HEK293 (cell line): ENCODE measurements at regions not wholly inside any gene's neighbourhood (a gene's known extent, or its start where the extent isn't known, plus 50 kb on each side); places are given as distances from the start of the nearest gene placed in this dataset.

Source experiments
- CTCF ChIA-PET: fragments of 350-600 bp; formaldehyde crosslinking; extraction: SDS; loops from one replicate; lab custom pipeline; 2021; ENCODE audit warnings: antibody characterized with exemption; lab: Yijun Ruan, JAX
- POLR2A ChIA-PET: fragments of 300-600 bp; formaldehyde crosslinking; extraction: SDS; loops from one replicate; lab custom pipeline; 2020; ENCODE audit warnings: antibody characterized with exemption, inconsistent platforms; lab: Yijun Ruan, JAX
- H3K27ac ChIP-seq: fragments of 200-500 bp; sonication (Bioruptor generic); 2 replicates; pipeline ENCODE4 v1.5.1; 2014; ENCODE audit warnings: low read depth, low read length, control low read depth, inconsistent platforms; ENCODE audit errors: extremely low read depth
- H3K36me3 ChIP-seq, 2 experiments: fragments of 200-500 bp in 1 of 2; sonication (Bioruptor generic) in 1 of 2; 1 replicate in 1 of 2; 2 replicates in 1 of 2; pipeline ENCODE4 v1.5.1; 2014 to 2017; ENCODE audit warnings: inconsistent platforms in 2 of 2, low read length in 2 of 2; ENCODE audit not compliant: control insufficient read depth in 2 of 2, insufficient read depth in 1 of 2
- H3K4me1 ChIP-seq: fragments of 200-500 bp; sonication (Bioruptor generic); 2 replicates; pipeline ENCODE4 v1.5.1; 2014; ENCODE audit warnings: mild to moderate bottlenecking, low read length, inconsistent platforms; ENCODE audit not compliant: control insufficient read depth, insufficient read depth
- H3K4me3 ChIP-seq: 2 replicates; pipeline ENCODE4 v1.5.1; 2011; ENCODE audit warnings: low read depth, mild to moderate bottlenecking, control low read depth, low read length, moderate library complexity
- H3K9me3 ChIP-seq: fragments of 200-500 bp; sonication (Bioruptor generic); 2 replicates; pipeline ENCODE4 v1.5.1; 2014; ENCODE audit warnings: low read depth, low read length, inconsistent platforms; ENCODE audit not compliant: control insufficient read depth, insufficient read depth
- BCL11B ChIP-seq: fragments of 450-650 bp; formaldehyde crosslinking; IDR thresholded peaks from 2 replicates; pipeline ENCODE4 v1.5.1; 2016; ENCODE audit warnings: low read depth, missing biosample characterization, missing genetic modification characterization
- ELK4 ChIP-seq: IDR thresholded peaks from 2 replicates; pipeline ENCODE4 v1.6.1; 2011; ENCODE audit warnings: mild to moderate bottlenecking, low read depth, low read length, borderline replicate concordance
- HIC1 ChIP-seq: fragments of 450-650 bp; formaldehyde crosslinking; IDR thresholded peaks from 2 replicates; pipeline ENCODE4 v1.5.1; 2016; ENCODE audit warnings: missing biosample characterization, missing genetic modification characterization
- OSR2 ChIP-seq: fragments of 450-650 bp; formaldehyde crosslinking; IDR thresholded peaks from 2 replicates; pipeline ENCODE4 v1.5.1; 2016; ENCODE audit warnings: missing biosample characterization, missing genetic modification characterization
- RBAK ChIP-seq: fragments of 450-650 bp; formaldehyde crosslinking; IDR thresholded peaks from 2 replicates; pipeline ENCODE4 v1.5.1; 2016; ENCODE audit warnings: missing biosample characterization, missing genetic modification characterization
- SCRT1 ChIP-seq: fragments of 450-650 bp; formaldehyde crosslinking; IDR thresholded peaks from 2 replicates; pipeline ENCODE4 v1.5.1; 2016; ENCODE audit warnings: missing biosample characterization, missing genetic modification characterization, borderline replicate concordance
- ZNF341 ChIP-seq: fragments of 450-650 bp; formaldehyde crosslinking; IDR thresholded peaks from 2 replicates; pipeline ENCODE4; 2016; ENCODE audit warnings: low read depth, missing biosample characterization, missing genetic modification characterization
- ZNF350 ChIP-seq: fragments of 450-650 bp; formaldehyde crosslinking; IDR thresholded peaks from 2 replicates; pipeline ENCODE4 v1.5.0; 2017; ENCODE audit warnings: missing biosample characterization, mild to moderate bottlenecking, missing genetic modification characterization
- ZNF473 ChIP-seq: fragments of 450-650 bp; formaldehyde crosslinking; IDR thresholded peaks from 2 replicates; pipeline ENCODE4 v1.5.1; 2017; ENCODE audit warnings: missing biosample characterization, missing genetic modification characterization
- ZNF544 ChIP-seq: fragments of 450-650 bp; formaldehyde crosslinking; IDR thresholded peaks from 2 replicates; pipeline ENCODE4 v1.5.0; 2017; ENCODE audit warnings: missing biosample characterization, missing genetic modification characterization
- ZNF610 ChIP-seq: fragments of 450-650 bp; formaldehyde crosslinking; IDR thresholded peaks from 2 replicates; pipeline ENCODE4 v1.5.1; 2016; ENCODE audit warnings: missing biosample characterization, missing genetic modification characterization, borderline replicate concordance
- ZNF624 ChIP-seq: fragments of 450-650 bp; formaldehyde crosslinking; IDR thresholded peaks from 2 replicates; pipeline ENCODE4 v1.5.1; 2017; ENCODE audit warnings: missing biosample characterization, missing genetic modification characterization
- ZNF629 ChIP-seq: fragments of 450-650 bp; formaldehyde crosslinking; IDR thresholded peaks from 2 replicates; pipeline ENCODE4 v1.5.1; 2017; ENCODE audit warnings: missing biosample characterization, missing genetic modification characterization
- ZNF776 ChIP-seq: fragments of 450-650 bp; formaldehyde crosslinking; IDR thresholded peaks from 2 replicates; pipeline ENCODE4 v1.5.0; 2017; ENCODE audit warnings: missing biosample characterization, missing genetic modification characterization, borderline replicate concordance
- TF ChIP-seq, protein P1 (sequence below): fragments of 450-650 bp; formaldehyde crosslinking; IDR thresholded peaks from 2 replicates; pipeline ENCODE4 v1.5.1; 2016; ENCODE audit warnings: missing biosample characterization, missing genetic modification characterization, borderline replicate concordance
- TF ChIP-seq, protein P2 (sequence below): fragments of 450-650 bp; formaldehyde crosslinking; IDR thresholded peaks from 2 replicates; pipeline ENCODE4 v1.5.1; 2016; ENCODE audit warnings: missing biosample characterization, missing genetic modification characterization, low read depth
- TF ChIP-seq, protein P3 (sequence below): fragments of 450-650 bp; formaldehyde crosslinking; IDR thresholded peaks from 2 replicates; pipeline ENCODE4 v1.5.1; 2016; ENCODE audit warnings: missing biosample characterization, missing genetic modification characterization

- CTCF ChIA-PET = no interaction called here
- no peak overlapping the region for H3K27ac ChIP-seq
- no peak overlapping the region for H3K4me3 ChIP-seq
- TF ChIP-seq ZNF610 = no peak
- TF ChIP-seq RBAK (tag by site-specific recombination) = no peak
- TF ChIP-seq ZNF629 (tag by site-specific recombination) = no peak
- TF ChIP-seq, protein P1, sequence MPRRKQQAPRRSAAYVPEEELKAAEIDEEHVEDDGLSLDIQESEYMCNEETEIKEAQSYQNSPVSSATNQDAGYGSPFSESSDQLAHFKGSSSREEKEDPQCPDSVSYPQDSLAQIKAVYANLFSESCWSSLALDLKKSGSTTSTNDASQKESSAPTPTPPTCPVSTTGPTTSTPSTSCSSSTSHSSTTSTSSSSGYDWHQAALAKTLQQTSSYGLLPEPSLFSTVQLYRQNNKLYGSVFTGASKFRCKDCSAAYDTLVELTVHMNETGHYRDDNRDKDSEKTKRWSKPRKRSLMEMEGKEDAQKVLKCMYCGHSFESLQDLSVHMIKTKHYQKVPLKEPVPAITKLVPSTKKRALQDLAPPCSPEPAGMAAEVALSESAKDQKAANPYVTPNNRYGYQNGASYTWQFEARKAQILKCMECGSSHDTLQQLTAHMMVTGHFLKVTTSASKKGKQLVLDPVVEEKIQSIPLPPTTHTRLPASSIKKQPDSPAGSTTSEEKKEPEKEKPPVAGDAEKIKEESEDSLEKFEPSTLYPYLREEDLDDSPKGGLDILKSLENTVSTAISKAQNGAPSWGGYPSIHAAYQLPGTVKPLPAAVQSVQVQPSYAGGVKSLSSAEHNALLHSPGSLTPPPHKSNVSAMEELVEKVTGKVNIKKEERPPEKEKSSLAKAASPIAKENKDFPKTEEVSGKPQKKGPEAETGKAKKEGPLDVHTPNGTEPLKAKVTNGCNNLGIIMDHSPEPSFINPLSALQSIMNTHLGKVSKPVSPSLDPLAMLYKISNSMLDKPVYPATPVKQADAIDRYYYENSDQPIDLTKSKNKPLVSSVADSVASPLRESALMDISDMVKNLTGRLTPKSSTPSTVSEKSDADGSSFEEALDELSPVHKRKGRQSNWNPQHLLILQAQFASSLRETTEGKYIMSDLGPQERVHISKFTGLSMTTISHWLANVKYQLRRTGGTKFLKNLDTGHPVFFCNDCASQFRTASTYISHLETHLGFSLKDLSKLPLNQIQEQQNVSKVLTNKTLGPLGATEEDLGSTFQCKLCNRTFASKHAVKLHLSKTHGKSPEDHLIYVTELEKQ (tag by site-specific recombination) = no peak
- TF ChIP-seq ZNF473 (tag by site-specific recombination) = no peak
- TF ChIP-seq ELK4 = no peak
- no peak for TF ChIP-seq ZNF350 (tag by site-specific recombination)
- no peak for TF ChIP-seq BCL11B (tag by site-specific recombination)
- no peak for TF ChIP-seq ZNF341
- no peak for TF ChIP-seq SCRT1 (tag by site-specific recombination)
- TF ChIP-seq ZNF624 (tag by site-specific recombination) = no peak
- TF ChIP-seq ZNF776 = no peak
- TF ChIP-seq, protein P2, sequence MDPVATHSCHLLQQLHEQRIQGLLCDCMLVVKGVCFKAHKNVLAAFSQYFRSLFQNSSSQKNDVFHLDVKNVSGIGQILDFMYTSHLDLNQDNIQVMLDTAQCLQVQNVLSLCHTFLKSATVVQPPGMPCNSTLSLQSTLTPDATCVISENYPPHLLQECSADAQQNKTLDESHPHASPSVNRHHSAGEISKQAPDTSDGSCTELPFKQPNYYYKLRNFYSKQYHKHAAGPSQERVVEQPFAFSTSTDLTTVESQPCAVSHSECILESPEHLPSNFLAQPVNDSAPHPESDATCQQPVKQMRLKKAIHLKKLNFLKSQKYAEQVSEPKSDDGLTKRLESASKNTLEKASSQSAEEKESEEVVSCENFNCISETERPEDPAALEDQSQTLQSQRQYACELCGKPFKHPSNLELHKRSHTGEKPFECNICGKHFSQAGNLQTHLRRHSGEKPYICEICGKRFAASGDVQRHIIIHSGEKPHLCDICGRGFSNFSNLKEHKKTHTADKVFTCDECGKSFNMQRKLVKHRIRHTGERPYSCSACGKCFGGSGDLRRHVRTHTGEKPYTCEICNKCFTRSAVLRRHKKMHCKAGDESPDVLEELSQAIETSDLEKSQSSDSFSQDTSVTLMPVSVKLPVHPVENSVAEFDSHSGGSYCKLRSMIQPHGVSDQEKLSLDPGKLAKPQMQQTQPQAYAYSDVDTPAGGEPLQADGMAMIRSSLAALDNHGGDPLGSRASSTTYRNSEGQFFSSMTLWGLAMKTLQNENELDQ (tag by site-specific recombination) = no peak
- TF ChIP-seq, protein P3, sequence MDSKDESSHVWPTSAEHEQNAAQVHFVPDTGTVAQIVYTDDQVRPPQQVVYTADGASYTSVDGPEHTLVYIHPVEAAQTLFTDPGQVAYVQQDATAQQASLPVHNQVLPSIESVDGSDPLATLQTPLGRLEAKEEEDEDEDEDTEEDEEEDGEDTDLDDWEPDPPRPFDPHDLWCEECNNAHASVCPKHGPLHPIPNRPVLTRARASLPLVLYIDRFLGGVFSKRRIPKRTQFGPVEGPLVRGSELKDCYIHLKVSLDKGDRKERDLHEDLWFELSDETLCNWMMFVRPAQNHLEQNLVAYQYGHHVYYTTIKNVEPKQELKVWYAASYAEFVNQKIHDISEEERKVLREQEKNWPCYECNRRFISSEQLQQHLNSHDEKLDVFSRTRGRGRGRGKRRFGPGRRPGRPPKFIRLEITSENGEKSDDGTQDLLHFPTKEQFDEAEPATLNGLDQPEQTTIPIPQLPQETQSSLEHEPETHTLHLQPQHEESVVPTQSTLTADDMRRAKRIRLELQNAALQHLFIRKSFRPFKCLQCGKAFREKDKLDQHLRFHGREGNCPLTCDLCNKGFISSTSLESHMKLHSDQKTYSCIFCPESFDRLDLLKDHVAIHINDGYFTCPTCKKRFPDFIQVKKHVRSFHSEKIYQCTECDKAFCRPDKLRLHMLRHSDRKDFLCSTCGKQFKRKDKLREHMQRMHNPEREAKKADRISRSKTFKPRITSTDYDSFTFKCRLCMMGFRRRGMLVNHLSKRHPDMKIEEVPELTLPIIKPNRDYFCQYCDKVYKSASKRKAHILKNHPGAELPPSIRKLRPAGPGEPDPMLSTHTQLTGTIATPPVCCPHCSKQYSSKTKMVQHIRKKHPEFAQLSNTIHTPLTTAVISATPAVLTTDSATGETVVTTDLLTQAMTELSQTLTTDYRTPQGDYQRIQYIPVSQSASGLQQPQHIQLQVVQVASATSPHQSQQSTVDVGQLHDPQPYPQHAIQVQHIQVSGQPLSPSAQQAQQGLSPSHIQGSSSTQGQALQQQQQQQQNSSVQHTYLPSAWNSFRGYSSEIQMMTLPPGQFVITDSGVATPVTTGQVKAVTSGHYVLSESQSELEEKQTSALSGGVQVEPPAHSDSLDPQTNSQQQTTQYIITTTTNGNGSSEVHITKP (tag by site-specific recombination) = no peak
- POLR2A ChIA-PET = no interaction called here
- H3K9me3 ChIP-seq = no peaks in the 10 kb centered on the region
- H3K36me3 ChIP-seq = no peaks in the 10 kb centered on the region
- H3K4me1 ChIP-seq = no peaks in the 10 kb centered on the region
Measured at GRCh38 chr10:130987401-130987800, 324.1 kb downstream of the TCERG1L start.

GRCh38 chr10:130989670-130990232, 321.8 kb downstream of the TCERG1L start:
- Histone ChIP-seq H3K4me3 (no peak overlapping the region), H3K36me3 (no peaks in the 10 kb centered on the region), H3K4me1 (no peaks in the 10 kb centered on the region), H3K27ac (no peak overlapping the region), H3K9me3 (no peaks in the 10 kb centered on the region)
- TF ChIP-seq ZNF544 (tag by site-specific recombination) (no peak), OSR2 (tag by site-specific recombination) (no peak), HIC1 (tag by site-specific recombination) (no peak)
- ChIA-PET POLR2A (no interaction called here), CTCF (interaction anchor here (0.7 kb wide), 1 partner anchor 55 kb away, joined by 3 read pairs; no protein-coding TSS in a partner anchor)
